ENCODE measurements at regions not wholly inside any gene's neighbourhood (a gene's known extent, or its start where the extent isn't known, plus 50 kb on each side); places are given as distances from the start of the nearest gene placed in this dataset.
"Not testable (repeated sequence)": the region's sequence is repeated elsewhere in the genome, so short reads cannot be mapped to it uniquely, and the experiment has no call there.

DNA sequence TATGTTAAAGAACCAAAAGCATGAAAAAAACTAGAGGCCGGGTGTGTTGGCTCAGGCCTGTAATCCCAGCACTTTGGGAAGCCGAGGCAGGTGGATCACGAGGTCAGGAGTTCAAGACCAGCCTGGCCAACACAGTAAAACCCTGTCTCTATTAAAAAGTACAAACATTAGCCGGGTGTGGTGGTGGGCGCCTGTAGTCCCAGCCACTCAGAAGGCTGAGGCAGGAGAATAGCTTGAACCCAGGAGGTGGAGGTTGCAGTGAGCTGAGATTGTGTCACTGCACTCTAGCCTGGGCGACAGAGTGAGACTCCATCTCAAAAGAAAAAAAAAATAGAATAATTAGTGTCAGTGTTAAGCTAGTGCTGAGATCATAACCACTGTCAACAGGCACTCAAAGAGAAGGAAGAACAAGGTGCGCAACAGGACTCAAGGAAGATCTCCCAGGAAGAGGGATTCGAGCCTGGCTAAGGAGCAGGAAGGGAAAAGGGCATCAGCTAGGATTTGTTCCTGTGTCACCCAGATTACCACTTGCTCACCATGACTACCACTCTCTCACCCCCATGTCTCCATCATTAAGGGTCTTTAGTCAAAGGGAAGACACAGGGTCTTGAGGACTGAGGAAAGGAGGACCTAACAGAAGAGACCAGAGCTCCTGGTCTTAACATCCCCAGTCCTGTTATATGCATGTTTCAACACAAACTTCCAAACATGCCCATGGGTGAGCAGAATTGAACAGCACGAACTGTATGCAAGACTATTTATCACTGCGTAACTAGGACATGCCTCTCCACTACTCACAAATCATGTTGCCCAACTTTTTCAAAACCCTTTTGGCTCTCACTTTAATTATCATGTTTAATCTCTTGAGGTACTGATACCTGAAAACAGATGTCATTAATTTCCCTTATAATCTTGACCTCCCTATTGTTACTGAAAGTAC lies 88.3 kb upstream of the PLEKHM1 start:
- TF ChIP-seq, protein P1, sequence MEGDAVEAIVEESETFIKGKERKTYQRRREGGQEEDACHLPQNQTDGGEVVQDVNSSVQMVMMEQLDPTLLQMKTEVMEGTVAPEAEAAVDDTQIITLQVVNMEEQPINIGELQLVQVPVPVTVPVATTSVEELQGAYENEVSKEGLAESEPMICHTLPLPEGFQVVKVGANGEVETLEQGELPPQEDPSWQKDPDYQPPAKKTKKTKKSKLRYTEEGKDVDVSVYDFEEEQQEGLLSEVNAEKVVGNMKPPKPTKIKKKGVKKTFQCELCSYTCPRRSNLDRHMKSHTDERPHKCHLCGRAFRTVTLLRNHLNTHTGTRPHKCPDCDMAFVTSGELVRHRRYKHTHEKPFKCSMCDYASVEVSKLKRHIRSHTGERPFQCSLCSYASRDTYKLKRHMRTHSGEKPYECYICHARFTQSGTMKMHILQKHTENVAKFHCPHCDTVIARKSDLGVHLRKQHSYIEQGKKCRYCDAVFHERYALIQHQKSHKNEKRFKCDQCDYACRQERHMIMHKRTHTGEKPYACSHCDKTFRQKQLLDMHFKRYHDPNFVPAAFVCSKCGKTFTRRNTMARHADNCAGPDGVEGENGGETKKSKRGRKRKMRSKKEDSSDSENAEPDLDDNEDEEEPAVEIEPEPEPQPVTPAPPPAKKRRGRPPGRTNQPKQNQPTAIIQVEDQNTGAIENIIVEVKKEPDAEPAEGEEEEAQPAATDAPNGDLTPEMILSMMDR (IDR thresholded peaks at IDR 0.05; ENCODE audit: low read depth, low read length): no peak
- no peak for DNase-seq (ENCODE audit: low read depth, low spot score)
- in situ Hi-C loops (cut with HindIII; ENCODE audit: low sequenced_read_pairs): no loop called here
- H3K4me3 ChIP-seq (ENCODE audit: low read depth, low read length): no peak overlapping the region

DNA sequence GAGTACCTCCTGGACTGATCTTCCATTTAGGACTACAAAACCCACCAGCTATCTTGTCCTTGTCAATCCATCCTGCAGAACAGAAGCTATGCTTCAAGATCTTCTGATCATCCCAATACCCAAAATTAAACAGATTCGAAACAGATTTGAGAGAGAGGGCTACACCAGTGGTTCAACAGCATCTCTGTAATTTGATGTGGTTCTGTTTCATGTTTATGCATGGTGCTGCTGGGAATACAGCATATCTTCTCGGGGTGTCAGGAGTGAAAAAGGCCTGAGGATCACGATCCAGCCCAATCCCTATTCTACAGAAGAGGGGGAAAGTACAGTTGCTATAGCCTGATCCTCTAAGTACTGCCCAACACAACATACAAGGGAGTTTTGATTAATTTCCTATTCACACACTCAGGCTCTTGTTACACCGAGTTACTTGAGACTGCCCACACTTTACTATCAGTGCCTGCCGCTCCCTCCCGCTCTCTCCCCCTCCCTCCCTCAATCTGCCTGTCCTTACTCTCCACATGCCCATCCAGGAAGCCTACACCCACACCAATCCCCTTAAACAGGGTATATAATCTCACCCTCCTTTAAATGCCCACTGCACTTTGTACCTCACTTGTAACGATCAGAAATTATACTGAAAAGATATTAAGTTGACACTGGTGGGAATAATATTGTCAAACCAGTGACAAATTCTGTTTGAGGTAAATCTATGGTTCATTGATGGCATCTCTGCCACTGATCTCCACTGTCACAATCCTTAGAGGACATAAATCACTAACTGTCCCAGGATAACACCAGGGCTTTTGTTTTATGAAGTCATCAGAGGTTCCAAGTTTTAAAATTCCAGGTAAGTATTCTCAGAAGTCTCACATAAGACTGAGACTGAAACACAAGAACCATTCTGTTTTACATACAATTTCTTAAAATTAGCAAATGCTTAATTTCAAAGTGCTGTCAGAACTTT lies 89.3 kb upstream of the PLEKHM1 start:
- in situ Hi-C loops (cut with HindIII; ENCODE audit: low sequenced_read_pairs): no loop called here
- TF ChIP-seq, protein P1 (IDR thresholded peaks at IDR 0.05; ENCODE audit: low read depth, low read length): no peak

DNA sequence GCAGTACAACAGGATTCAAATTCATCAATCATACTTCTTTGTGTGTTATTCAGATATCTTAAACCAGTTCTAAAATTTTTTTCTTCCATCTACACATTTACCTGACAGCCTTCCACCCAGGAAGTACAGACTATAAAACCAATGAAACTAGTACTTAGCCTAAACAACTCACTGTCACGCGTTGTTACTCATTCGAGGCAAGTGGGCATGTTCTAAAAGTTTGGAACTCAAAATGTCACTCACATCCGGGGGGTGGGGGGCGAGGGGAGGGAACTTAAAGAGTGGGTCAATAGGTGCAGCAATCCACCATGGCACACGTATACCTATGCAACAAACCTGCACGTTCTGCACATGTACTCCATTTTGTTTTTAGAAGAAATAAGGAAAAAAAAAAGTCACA lies 90.4 kb upstream of the PLEKHM1 start:
- DNase-seq (ENCODE audit: low read depth, low spot score): no peak
- in situ Hi-C loops (cut with HindIII; ENCODE audit: low sequenced_read_pairs): no loop called here
- no peak overlapping the region for H3K4me3 ChIP-seq (ENCODE audit: low read depth, low read length)
- TF ChIP-seq, protein P1 (IDR thresholded peaks at IDR 0.05; ENCODE audit: low read depth, low read length): no peak

More for the DNA sequence above, 89.3 kb upstream of the PLEKHM1 start:
- no peak overlapping the region for H3K4me3 ChIP-seq (ENCODE audit: low read depth, low read length)
- no peak for DNase-seq (ENCODE audit: low read depth, low spot score)

DNA sequence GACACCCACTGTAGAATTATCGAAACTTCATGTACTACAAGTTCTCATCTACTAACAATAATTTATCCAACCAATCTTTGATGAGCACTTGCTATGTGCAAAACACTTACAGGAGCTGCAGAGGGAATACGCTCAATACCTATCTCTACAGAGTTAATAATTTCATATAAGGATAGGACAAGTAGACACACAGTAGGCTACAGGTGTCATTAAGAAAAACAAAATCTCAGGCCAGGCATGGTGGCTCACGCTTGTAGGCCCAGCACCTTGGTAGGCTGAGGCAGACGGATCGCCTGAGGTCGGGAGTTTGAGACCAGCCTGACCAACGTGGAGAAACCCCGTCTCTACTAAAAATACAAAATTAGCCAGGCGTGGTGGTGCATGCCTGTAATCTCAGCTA lies 91.3 kb upstream of the PLEKHM1 start:
- in situ Hi-C loops (cut with HindIII; ENCODE audit: low sequenced_read_pairs): no loop called here
- TF ChIP-seq, protein P1 (IDR thresholded peaks at IDR 0.05; ENCODE audit: low read depth, low read length): no peak
- H3K4me3 ChIP-seq (ENCODE audit: low read depth, low read length): no peak overlapping the region
- DNase-seq (ENCODE audit: low read depth, low spot score): no peak

DNA sequence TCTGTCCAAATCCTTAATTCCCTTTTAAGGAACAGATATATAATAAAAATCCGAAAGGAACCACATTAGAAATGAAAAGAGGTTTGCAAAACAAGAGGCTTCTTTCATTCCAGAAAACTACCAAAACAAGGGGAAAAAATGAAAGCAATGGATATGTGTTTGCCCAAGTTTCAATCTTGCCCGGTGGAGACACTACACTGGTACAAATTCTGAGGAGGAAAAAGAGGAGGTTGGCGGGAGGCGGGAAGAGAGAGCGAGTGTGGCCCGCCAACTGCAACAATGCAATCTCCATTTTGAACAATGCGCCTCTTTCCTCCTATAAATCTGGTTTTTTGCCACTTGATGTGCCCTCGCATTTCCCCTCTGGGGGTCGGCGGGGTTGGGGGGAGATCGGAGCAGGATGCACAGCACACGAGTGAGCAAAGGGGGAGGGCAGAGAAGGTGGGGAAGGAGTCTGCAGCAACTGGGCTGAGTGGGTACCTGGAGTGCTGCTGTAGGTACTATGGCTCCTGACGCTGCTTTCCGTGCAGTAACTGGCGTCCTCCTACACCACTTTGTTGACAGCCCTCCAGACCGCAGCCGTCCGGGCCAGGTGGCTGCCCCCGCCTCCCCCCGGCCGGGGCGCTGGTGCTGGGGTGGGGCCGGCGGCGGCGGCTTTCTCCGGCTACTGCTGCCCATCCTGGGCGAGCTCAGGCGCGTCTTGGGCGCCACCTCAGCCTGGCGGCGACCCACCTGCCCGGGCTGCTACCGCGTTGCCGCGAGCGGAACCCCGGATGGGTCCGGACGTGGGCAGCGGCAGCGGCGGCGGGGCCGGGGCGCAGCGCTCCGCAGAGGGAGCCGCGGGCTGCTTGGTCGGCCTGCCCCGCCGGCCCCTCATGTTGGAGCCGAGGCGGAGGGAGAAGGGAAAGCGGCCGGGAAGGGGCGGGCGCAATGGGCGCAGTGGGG lies 93.8 kb upstream of the PLEKHM1 start:
- in situ Hi-C loops (cut with HindIII; ENCODE audit: low sequenced_read_pairs): no loop called here
- DNase-seq (ENCODE audit: low read depth, low spot score): peak; percentile 53

DNA sequence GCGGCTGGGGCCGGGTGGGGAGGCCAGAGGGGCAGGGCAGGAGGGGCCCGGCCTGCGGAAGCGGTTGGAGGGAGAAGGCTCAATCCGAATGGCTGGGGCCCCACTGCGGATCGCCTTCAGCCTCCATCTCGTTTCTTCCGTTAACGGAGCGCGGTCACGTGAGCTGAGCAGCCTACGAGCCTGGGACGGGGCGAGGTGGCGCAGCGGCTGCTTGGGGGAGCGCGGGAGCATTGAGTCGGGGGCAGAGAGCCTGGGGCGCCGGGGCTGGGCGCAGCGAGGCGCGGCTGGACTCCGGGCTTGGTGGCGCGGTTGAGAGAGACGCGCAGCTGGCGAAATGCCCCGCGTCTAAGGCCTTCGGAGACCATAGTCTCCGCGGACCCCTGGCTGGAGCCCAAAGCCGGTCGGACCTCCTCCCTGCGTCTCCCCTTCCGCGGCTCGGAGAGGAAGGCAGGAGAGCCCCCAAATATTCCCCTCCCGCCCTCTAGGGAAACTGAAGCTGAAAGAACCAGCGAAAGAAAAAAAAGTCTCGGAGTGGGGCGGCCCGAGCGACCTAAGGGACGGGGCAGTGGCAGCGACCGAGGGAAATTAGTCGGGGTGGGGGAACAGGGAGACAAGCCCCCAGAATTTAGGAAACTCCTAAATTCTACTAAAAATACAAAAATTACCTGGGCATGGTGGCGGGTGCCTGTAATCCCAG lies 94.7 kb upstream of the PLEKHM1 start:
- in situ Hi-C loops (cut with HindIII; ENCODE audit: low sequenced_read_pairs): not testable (repeated sequence)
- DNase-seq (ENCODE audit: low read depth, low spot score): peak; percentile 73
- H3K4me3 ChIP-seq (ENCODE audit: low read depth, low read length): peak overlapping the region; percentile 54

More for the DNA sequence above, 93.8 kb upstream of the PLEKHM1 start:
- TF ChIP-seq, protein P1 (IDR thresholded peaks at IDR 0.05; ENCODE audit: low read depth, low read length): no peak
- peak overlapping the region; percentile 54 for H3K4me3 ChIP-seq (ENCODE audit: low read depth, low read length)

DNA sequence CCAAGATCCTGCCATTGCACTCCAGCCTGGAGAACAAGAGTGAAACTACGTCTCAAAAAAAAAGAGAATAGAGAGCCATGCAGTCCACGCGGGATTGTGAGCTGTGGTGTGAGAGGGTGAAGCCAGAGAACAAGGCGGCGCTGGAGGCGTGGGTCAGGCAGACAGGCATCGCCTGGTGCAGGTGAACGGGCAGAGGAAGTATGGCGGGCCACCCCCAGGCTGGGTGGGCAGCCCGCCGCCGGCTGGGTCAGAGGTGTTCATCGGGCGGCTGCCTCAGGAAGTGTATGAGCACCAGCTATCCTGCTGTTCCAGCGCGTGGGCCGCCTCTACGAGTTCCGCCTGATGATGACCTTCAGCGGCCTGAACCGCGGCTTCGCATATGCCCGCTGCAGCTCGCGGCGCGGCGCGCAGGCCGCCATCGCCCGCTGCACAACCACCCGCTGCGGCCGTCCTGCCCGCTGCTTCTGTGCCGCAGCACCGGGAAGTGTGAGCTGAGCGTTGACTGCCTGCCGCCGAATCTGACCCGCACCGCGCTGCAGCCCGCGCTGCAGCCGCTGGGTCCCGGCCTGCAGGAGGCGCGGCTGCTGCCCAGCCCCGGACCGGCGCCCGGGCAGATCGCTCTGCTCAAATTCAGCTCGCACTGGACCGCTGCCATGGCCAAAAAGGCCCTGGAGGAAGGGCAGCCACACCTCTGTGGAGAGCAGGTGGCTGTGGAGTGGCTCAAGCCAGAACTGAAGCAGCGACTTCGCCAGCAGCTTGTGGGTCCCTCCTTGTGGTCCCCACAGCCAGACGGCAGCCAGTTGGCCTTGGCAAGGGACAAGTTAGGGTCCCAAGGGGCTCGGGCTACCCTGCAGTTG lies 95.5 kb upstream of the PLEKHM1 start:
- peak; percentile 33 for DNase-seq (ENCODE audit: low read depth, low spot score)
- peak overlapping the region; percentile 54 for H3K4me3 ChIP-seq (ENCODE audit: low read depth, low read length)
- in situ Hi-C loops (cut with HindIII; ENCODE audit: low sequenced_read_pairs): not testable (repeated sequence)

DNA sequence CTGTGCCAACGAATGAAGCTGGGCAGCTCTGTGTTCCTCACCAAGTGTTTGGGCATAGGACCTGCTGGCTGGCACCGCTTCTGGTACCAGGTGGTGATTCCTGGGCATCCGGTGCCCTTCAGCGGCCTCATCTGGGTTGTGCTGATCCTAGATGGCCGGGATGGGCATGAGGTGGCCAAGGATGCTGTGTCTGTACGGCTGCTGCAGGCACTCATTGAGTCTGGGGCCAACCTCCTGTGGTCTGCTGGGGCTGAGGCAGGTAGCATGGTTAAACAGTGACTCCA lies 96.1 kb upstream of the PLEKHM1 start:
- DNase-seq (ENCODE audit: low read depth, low spot score); in situ Hi-C loops (cut with HindIII; ENCODE audit: low sequenced_read_pairs); H3K4me3 ChIP-seq (ENCODE audit: low read depth, low read length): not testable (repeated sequence)

All from astrocyte of the spinal cord (primary cell).